B cell (primary cell): ENCODE measurements at regions not wholly inside any gene's neighbourhood (a gene's known extent, or its start where the extent isn't known, plus 50 kb on each side); places are given as distances from the start of the nearest gene placed in this dataset.

ENCODE experiments used
- ATAC-seq: fragments of 200-7000 bp; cut with Tn5 transposase; one replicate; pipeline ENCODE4 v1.10.0; 2021; ENCODE audit warnings: low read depth, mild to moderate bottlenecking, moderate number of reproducible peaks, moderate library complexity
- CTCF ChIA-PET: fragments of 350-600 bp; sonication (Branson Sonifier 250); formaldehyde crosslinking; loops from one replicate; lab custom pipeline; 2021; ENCODE audit warnings: antibody characterized with exemption, inconsistent platforms; lab: Charles Lee
- POLR2A ChIA-PET: fragments of 350-600 bp; sonication (Branson Sonifier 250); formaldehyde crosslinking; loops from one replicate; lab custom pipeline; 2021; ENCODE audit warnings: antibody characterized with exemption; lab: Charles Lee
- DNase-seq: peaks from one replicate; pipeline ENCODE4 v3.0.0; 2013
- H2AFZ ChIP-seq: 2 replicates; pipeline ENCODE4 v1.6.1; 2012; ENCODE audit warnings: mild to moderate bottlenecking, low read depth, low read length; ENCODE audit not compliant: insufficient read depth, poor library complexity, severe bottlenecking
- H3K27ac ChIP-seq, 2 donors: 1 replicate in 1 of 2; 2 replicates in 1 of 2; pipeline ENCODE4 v1.5.1; 2012 to 2013; ENCODE audit warnings: low read length in 2 of 2, mild to moderate bottlenecking in 2 of 2, moderate library complexity in 1 of 2
- H3K27me3 ChIP-seq, 4 experiments: fragments of 200-600 bp in 1 of 4; sonication (generic) in 1 of 4; replicated peaks in 1 of 4; 1 replicate in 2 of 4; 2 replicates in 2 of 4; pipeline versions ENCODE4 v1.6.1 to v1.7.0; 2013 to 2016; ENCODE audit warnings: low read length in 3 of 4, mild to moderate bottlenecking in 2 of 4, mixed read lengths in 1 of 4, moderate library complexity in 1 of 4; ENCODE audit not compliant: insufficient read depth in 4 of 4, control insufficient read depth in 3 of 4; ENCODE audit errors: control extremely low read depth in 1 of 4
- H3K36me3 ChIP-seq, 2 experiments: replicated peaks in 1 of 2; 1 replicate in 1 of 2; 2 replicates in 1 of 2; pipeline versions ENCODE4 v1.6.1 to v1.7.1; 2013; ENCODE audit warnings: low read length in 1 of 2; ENCODE audit not compliant: insufficient read depth in 2 of 2, control insufficient read depth in 1 of 2; ENCODE audit errors: control extremely low read depth in 1 of 2, extremely low read depth in 1 of 2
- H3K4me1 ChIP-seq, 2 donors: fragments of 200-600 bp in 1 of 2; sonication (generic) in 1 of 2; 1 replicate in 1 of 2; 2 replicates in 1 of 2; pipeline versions ENCODE4 v1.5.1 to v1.6.1; 2013 to 2017; ENCODE audit warnings: low read length in 2 of 2; ENCODE audit not compliant: control insufficient read depth in 2 of 2, insufficient read depth in 2 of 2
- H3K4me2 ChIP-seq: replicated peaks from 2 replicates; pipeline ENCODE3; 2012; ENCODE audit warnings: mild to moderate bottlenecking, low read depth, low read length; ENCODE audit not compliant: poor library complexity, severe bottlenecking
- H3K4me3 ChIP-seq, 5 experiments: fragments of 200-600 bp in 1 of 5; sonication (generic) in 1 of 5; 1 replicate in 3 of 5; 2 replicates in 2 of 5; pipeline versions ENCODE4 v1.5.1 to v1.7.0; 2011 to 2016; ENCODE audit warnings: low read length in 4 of 5, mild to moderate bottlenecking in 4 of 5, low read depth in 2 of 5, control low read depth in 1 of 5, moderate library complexity in 1 of 5; ENCODE audit not compliant: insufficient read depth in 1 of 5; ENCODE audit errors: control extremely low read depth in 1 of 5, extremely low read depth in 1 of 5
- H3K79me2 ChIP-seq: fragments of 200-600 bp; sonication (generic); one replicate; pipeline ENCODE4 v1.6.0; 2016; ENCODE audit warnings: low read length; ENCODE audit not compliant: control insufficient read depth, insufficient read depth
- H3K9ac ChIP-seq: fragments of 200-600 bp; sonication (generic); 2 replicates; pipeline ENCODE4 v1.6.1; 2017; ENCODE audit warnings: mild to moderate bottlenecking, low read length, moderate library complexity
- H3K9me3 ChIP-seq, 3 donors: one replicate each; pipeline versions ENCODE4 v1.6.1 to v1.7.1; 2013; ENCODE audit warnings: low read length in 2 of 3; ENCODE audit not compliant: control insufficient read depth in 2 of 3, insufficient read depth in 1 of 3; ENCODE audit errors: control extremely low read depth in 1 of 3
- H4K20me1 ChIP-seq: 2 replicates; pipeline ENCODE4 v1.6.0; 2012; ENCODE audit warnings: mild to moderate bottlenecking, low read length; ENCODE audit not compliant: insufficient read depth, control insufficient read depth, poor library complexity, severe bottlenecking
- H3K27ac Mint-ChIP-seq: one replicate; pipeline ENCODE4 v1.8.0; 2021; ENCODE audit warnings: mixed read lengths
- H3K27me3 Mint-ChIP-seq: one replicate; pipeline ENCODE4 v1.8.0; 2021; ENCODE audit warnings: mixed read lengths
- H3K4me1 Mint-ChIP-seq: one replicate; pipeline ENCODE4 v1.8.0; 2021; ENCODE audit warnings: mixed read lengths
- H3K4me3 Mint-ChIP-seq: one replicate; pipeline ENCODE4 v1.8.0; 2021; ENCODE audit warnings: mixed read lengths
- H3K9me3 Mint-ChIP-seq: one replicate; pipeline ENCODE4 v1.8.0; 2022; ENCODE audit warnings: mixed read lengths; ENCODE audit not compliant: insufficient read depth
- CTCF ChIP-seq: fragments of 200-600 bp; IDR thresholded peaks from one replicate; pipeline ENCODE4 v1.8.0; 2022; ENCODE audit warnings: antibody characterized with exemption, mild to moderate bottlenecking
- EZH2 ChIP-seq: IDR thresholded peaks from 2 replicates; pipeline ENCODE4 v1.6.1; 2012; ENCODE audit warnings: borderline replicate concordance, low read depth, mild to moderate bottlenecking, moderate library complexity, low read length; ENCODE audit not compliant: insufficient read depth, poor library complexity, severe bottlenecking
- WGBS: methylation state at CpG from one replicate; pipeline ENCODE4 v1.1.5; 2013; ENCODE audit warnings: missing lambda C conversion rate; ENCODE audit not compliant: insufficient coverage; 5-methylcytosine and 5-hydroxymethylcytosine counted together
- intact Hi-C: fragments of 100-400 bp; cut with micrococcal nuclease; formaldehyde crosslinking; loops from one replicate; pipeline ENCODE4 v1.10.0; 2022

GRCh38 chr2:188645986-188646385 lies 328.2 kb upstream of the COL3A1 start:
- no peaks in the 10 kb centered on the region for H3K36me3 ChIP-seq
- no peak overlapping the region for H3K27ac ChIP-seq
- no peaks in the 10 kb centered on the region for H4K20me1 ChIP-seq
- H3K27me3 Mint-ChIP-seq: no peaks in the 10 kb centered on the region
- H3K4me3 Mint-ChIP-seq: no peak overlapping the region
- no peak overlapping the region for H3K27ac Mint-ChIP-seq
- H3K4me1 Mint-ChIP-seq: no peaks in the 10 kb centered on the region
- H3K79me2 ChIP-seq: no peaks in the 10 kb centered on the region
- H3K9ac ChIP-seq: no peak overlapping the region
- no peak for ATAC-seq
- no peak overlapping the region for H3K4me2 ChIP-seq
- no peak overlapping the region for H2AFZ ChIP-seq
- peaks cover 5% of the 10 kb centered on the region for H3K9me3 Mint-ChIP-seq
- POLR2A ChIA-PET: no interaction called here
- no CpG with 5 or more reads among the region's 2 CpGs for WGBS
- DNase-seq: no peak
- H3K27me3 ChIP-seq: no peaks in the 10 kb centered on the region
- peaks cover 0 to 1% (median 0%) of the 10 kb centered on the region in 3 donors for H3K9me3 ChIP-seq
- CTCF ChIA-PET: no interaction called here
- intact Hi-C loops: no loop called here
- H3K4me1 ChIP-seq: no peaks in the 10 kb centered on the region
- H3K4me3 ChIP-seq: no peak overlapping the region
- TF ChIP-seq CTCF (no peak), EZH2 (no peak)

- CTCF ChIA-PET: no interaction called here
- no peak overlapping the region for H3K4me3 Mint-ChIP-seq
- no peak for TF ChIP-seq EZH2
- intact Hi-C loops: no loop called here
- Histone ChIP-seq H3K36me3 (no peaks in the 10 kb centered on the region), H3K4me2 (no peak overlapping the region), H3K9ac (no peak overlapping the region), H3K79me2 (no peaks in the 10 kb centered on the region), H2AFZ (no peak overlapping the region), H3K4me3 (no peak overlapping the region), H3K4me1 (no peaks in the 10 kb centered on the region), H3K27ac (no peak overlapping the region), H4K20me1 (no peaks in the 10 kb centered on the region), H3K27me3 (no peaks in the 10 kb centered on the region), H3K9me3 (peaks cover 0 to 1% (median 0%) of the 10 kb centered on the region in 3 donors)
- H3K27ac Mint-ChIP-seq: no peak overlapping the region
- peaks cover 5% of the 10 kb centered on the region for H3K9me3 Mint-ChIP-seq
- no peak for DNase-seq
- POLR2A ChIA-PET: no interaction called here
- no peaks in the 10 kb centered on the region for H3K4me1 Mint-ChIP-seq
- no peak for ATAC-seq
- WGBS: no CpG with 5 or more reads among the region's 3 CpGs
- H3K27me3 Mint-ChIP-seq: no peaks in the 10 kb centered on the region
Measured at GRCh38 chr2:188647430-188648070, 326.6 kb upstream of the COL3A1 start.
